ENCODE measurements at regions not wholly inside any gene's neighbourhood (a gene's known extent, or its start where the extent isn't known, plus 50 kb on each side); places are given as distances from the start of the nearest gene placed in this dataset.

DNA sequence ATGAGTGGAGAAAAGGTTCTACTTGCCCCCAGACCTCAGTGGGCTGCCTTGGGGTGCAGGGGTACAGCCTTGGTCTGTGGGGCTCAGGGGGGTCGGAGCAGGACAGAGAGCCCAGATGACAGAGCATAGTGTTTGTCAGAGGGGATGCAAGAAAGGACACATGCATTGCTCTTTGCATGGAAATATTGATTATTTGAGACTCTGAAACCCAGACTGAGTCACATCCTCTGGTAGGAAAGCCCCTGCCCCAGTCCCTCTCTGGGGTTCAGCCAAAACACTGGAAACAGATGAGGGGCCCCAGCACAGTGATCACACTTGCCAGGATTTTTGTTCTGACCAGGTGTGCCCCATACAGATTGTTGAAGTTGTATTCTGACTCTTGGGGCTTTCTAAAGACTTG, 1094.4 kb downstream of the BCL11B start:
- no peak for DNase-seq

DNA sequence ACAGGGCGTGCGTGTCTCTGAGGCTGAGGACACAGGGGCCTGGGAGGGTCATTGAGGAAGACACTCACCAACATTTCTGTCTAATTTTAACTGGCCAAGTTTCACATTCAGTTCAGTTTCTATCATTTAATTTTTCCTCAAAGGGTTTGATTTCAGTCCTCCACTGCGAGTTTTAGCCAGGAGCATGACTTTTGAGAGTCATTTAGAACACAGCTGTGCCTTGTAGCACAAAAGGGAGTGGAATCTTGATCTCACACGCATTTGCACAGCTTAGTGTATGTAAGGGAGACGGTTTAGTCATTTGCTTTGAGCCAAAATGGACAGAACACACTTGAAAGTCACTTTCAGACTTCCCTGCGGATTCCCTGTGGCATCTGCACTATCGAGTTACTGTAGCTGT, 1090.8 kb downstream of the BCL11B start:
- DNase-seq = no peak

DNA sequence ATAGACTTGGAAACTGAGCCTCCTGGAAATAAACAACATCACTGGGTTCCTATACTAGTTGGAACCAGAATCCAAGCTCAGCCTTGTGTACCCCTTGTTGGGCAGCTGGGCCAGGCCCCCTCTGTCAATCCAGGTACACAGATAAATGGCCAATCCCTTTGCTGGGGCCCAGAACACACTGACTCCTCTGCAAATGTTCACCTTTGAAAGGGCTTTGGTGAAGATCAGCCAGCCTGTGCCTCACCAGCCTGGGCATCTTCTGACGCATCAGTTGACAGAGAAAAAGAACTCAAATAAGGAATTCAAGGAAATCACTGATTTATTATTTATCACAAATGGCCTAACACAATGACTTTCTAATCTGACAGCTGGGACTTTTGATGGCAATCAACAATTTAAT, 1090.2 kb downstream of the BCL11B start:
- no peak for DNase-seq

DNA sequence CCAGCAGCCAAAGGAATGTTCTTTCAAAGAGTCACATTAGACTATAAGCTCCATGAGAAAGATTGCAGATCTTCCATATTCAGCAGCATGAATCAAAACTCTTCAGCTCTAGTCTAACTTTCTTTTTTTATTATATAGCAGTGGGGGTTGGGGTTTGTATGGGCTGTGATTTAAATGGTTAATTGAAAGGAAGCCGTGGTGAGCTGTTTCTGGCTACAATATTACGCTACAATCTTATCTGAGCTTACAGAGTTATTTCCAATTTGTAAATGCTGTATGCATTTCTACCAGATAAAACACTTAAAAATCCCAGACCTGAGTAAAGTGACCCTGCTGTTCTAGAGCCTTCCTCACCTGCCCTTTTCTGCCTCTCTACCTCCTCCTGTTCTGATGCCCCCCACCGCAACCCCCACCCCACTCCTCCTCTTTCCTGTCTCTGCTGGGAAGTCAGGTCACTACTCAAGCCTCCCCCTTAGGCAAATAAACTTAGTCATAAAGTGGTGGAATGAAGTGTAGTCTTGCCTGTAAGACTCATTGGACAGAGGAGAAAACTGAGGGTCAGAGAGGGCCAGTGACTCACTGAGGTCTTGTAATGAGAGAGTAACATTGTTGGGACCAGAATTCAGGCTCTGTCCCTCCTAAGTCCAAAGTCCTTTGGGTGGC, 1089.5 kb downstream of the BCL11B start:
- DNase-seq = no peak

DNA sequence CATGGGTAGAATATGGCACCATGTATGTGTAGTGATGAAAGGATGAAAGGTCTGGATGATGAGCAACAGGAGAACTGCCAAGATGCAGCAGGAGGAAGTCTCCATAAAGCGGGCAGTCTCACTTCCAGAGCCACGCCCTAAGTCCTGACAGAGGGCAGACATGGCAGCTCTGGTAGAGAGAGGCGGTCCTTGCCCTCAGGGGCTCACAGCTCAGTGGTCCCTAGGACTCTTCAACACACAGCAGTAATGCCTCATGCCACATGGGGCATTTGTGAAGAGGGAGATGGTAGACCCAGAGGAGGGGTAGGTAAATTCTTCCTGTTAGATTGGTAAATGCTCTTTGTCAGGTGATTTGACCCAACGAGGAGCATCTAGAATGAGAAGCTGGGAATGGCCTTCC, 1088.4 kb downstream of the BCL11B start:
- no peak for DNase-seq

DNA sequence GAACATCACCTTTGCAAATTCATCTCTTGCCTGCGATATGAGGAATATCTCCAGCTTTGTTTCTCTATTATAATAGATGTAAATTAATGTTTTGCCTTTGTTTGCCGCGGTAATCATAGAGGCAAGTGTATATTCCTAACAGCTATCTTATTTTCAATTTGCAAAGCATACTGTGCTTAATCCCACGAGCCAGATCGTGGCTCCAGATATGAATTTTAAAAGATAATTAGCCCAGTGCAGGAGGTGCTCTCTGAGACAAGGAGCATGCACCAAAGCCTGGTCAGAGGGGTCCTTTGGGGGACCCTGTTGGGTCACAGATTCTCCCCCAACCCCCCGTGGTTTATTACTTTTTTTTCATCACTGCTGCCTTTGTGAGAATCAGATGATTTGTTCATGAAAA, 1087.5 kb downstream of the BCL11B start:
- DNase-seq = no peak

DNA sequence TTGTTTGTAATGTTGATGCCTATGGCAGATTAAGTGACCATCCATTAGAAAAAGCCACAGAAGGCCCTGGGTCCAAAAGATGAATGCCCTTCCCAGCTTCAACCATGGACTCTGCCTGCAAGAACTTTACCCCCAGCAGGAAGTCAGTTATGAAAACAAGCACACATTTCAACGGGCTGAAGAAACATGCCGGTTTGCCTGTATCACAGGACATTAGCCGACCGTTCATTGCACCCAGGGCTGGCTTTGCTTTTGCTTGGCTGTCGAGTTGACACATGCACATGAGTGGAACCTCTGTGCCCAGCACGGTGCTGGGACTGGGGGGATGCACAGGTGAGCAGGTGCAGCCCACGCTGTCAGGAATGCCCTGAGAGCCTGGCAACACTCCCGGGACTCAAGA, 1087.0 kb downstream of the BCL11B start:
- no peak for DNase-seq

DNA sequence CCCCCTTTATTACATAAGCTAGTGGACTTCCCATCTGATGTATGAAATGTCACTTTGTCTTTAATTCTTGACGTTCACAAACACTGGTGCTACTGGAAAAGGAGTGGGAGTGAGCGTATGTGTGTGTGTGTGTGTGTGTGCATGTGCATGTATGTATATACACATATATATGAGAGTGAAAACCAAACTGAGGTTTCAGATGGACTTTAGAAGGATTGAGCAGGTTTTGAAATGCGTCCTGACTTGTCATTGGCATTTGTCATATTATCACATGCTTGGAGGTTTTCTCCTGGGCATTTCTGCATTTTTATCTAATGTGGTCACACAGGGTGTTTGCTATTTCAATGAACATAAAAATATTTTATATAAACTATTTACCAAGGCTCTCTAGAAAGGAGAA, 1085.9 kb downstream of the BCL11B start:
- no peak for DNase-seq

DNA sequence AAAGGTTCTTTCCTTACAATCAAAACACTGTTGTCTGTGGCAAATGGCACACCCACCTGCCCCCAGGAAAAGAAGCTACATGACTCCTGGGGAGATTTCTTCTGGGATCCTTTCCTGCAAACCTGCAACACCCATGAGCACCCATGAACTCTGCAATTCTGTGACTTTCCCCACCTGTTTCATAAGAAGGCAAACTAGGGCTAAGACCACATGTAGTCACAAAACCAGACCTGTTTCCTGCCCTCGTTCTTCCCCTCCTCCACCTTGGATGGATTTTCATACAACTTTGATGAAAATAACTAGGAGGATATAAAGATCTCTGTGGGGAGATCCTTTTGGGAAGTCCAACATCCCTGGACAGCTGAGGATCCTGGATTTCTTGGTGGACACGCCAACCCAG, 1084.7 kb downstream of the BCL11B start:
- DNase-seq = no peak

DNA sequence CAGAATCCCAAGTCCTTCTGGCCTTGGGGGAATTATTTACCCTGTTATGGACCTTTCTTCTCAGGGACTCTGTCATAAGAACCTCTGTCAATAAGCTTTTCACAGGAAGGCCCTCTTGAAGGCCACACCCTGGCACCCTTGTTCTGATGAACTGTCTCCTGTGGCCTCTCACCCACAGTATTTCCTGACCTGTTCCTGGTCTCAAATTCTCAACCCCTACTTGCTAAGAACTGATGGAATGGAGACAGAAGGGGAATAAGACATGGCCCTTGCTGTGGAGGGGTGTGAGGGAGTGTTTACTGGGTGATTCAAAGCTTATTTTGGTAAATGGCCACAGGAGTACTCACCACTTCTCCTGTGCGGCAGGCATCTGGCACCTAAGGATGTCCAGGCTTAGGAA, 1082.9 kb downstream of the BCL11B start:
- DNase-seq = no peak

DNA sequence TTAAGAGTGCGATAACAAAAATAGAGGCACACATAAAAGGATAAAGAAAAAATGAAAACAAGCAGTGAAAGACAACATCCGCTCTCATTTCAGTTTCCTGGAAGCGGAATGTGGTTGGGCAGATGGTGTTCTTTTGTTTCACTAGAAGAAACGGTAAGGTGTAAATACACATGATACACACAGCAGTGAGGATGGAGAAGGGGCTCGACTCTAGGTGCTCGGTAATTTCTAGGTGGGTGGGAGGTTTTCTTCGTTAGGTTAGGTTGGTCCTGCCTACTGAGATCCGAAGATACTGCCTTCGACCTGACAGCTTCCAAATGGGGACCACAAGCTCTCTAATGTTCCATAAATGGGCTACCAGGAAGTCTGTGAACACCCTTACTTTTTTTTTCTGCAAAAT, 1082.5 kb downstream of the BCL11B start:
- DNase-seq = no peak

DNA sequence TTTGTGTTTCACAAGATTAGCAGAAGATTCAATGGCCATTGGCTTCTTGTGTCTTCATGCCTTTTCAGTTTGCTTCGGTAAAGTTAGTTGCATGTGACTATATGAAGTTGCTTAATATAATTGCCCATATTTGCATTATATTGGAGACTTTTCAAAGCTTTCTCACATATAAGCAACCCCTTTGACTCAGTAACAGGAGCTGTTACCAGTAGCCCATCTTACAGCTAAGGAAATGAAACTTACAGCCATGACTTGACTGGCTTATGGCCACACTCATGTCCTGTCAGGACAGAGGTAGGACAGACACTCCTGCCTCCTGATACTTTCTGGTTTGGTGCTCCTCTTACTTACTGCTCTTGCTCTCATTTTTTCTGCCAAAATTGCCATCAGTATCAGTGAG, 1082.1 kb downstream of the BCL11B start:
- DNase-seq = no peak

DNA sequence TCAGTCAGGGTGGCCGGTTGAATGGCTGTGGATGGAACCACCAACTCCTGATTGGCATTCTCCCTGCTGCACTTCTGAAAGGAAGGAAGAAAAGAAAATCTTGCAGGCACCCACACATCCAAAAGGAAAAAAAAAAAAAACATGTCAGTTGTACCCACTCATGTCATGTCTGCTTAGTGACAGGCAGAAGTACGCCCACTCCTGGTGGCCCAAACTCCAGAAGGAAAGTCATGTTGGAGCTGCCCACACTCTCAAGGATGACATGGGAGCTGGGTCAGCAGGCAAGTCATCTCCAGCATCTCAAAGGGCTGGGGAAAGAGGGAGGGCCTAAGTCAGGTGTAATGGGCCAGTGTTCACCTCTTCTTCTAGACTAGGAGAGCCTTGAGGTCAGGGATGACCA, 1079.1 kb downstream of the BCL11B start:
- DNase-seq = no peak

DNA sequence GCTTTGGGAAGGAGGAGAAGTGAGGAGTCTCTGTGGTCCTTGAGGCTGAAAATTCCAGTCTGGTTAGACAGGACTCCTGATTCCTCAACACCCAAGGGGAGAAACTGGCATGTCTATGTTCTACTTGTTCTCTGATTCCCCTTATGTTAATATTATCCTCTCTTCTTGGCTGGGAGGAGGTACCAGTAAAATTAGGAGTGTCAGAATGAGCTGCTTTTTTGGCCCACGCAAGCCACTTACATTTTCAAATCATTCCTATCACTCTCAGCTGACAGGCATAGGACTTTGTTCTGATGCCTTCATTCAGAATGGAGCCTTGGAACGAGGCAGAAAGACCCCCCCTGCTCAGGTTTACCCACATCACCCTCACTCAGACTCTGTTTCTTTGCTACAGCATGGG, 1077.2 kb downstream of the BCL11B start:
- DNase-seq = no peak

DNA sequence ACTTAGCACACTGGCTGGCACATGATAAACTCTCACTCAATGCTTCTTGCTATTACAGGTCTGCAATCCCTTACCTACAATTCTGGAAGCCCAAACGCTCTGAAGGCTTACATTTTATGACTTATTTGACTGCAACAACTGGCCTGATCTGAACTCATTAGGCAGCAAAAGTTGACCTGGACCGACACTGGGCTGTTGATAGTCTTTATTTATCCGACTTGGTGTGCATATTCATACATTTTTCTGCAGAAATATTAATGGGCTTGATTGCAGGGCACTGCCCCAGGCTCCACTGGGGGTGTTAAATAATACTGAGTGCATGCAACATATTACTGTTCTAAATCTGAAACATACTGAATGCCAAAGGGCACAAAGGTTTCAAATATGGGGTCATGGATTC, 1076.7 kb downstream of the BCL11B start:
- DNase-seq = no peak

DNA sequence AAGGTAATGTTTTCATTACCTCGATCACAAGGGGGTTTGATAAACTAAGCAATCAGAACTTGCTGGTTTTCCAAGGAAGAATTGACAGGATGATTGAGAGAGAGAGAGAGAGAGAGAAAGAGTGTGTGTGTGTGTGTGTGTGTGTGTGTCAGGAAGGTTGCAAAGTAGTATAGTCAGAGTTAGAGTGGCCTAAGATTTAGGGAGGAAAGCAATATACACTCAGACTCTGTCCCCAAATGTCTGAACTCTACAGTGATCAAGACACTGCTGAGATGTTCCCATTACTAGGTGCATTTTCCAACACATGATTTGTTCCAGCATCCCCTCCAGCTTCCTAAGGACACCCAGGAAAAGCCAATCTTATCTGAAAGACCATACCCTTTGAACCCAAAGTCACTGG, 1074.1 kb downstream of the BCL11B start:
- DNase-seq = no peak

DNA sequence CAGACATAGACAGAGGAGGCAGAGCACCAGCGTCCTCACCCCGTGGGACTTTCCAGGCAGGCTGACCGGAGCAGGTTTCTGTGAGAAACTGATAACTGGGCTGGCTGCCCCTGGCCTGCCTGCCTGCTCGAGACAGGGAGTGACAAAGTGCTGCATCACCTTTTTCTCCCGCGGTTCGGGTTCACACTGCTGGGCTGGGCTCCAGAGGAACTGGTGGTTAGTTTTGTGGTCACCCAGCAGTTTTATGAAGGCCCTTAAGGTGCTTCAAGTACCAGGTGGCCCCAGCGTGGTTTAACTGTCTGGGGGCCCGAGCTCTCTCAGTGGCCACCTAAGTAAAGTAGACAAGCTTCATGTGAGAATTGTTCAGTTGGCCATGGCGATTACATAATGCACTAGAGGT, 1073.6 kb downstream of the BCL11B start:
- DNase-seq = no peak

DNA sequence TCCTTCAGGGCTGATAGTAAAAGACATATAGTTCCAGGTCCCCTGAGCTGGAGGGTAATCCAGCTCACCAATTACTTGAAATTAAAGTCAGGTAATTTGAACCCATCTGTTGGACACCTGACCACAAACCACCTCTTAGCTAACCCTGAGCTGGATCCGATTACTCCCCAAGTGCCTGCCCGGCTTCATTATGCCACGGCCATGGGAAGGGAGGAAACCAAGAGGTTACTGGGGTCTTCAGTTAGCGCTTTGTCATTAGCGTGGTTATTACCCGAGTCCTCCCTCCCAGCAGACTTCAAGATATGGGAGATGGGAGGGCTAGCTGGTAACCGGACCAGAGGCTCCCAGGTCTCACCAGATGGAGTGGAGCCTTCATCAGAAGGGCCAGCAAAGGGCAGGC, 1071.4 kb downstream of the BCL11B start:
- no peak for DNase-seq

DNA sequence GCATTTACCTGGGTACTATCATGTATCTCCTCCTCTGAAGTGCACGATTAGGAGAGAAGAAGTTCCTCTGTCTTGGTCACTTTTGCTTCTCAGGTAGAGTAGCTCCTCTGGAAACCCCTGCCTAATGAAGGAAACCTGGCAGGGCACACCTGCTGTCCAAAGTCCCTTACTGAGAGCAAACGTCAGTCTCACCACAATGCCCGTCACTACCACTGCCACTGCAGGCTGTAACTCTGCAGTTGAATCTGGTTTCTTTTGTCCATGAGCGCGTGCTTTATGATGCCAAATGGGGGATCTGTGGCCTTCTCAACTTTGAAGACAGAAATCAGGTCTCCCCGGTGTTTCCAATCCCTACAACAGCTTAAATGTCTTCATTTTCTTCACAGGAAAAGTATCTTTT, 1068.6 kb downstream of the BCL11B start:
- no peak for DNase-seq

DNA sequence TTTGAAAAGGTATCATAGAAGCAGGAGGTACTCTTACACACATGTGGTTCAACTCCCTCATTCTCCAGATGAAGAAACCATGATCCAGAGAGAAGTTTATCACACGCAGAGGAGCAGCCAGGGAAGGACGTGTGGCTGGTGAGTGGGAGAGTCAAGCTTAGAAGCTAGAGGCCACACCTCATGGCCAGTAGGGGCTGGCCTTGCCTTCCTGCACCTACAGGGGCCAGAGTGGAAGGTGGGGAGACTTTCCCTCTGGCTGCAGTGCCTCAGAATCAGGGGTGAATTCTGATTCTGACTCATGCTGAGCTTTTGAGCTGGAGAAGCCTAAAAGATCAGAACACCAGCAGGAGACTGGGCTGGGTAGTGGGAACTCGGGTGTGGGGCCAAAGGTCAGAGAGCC, 1067.9 kb downstream of the BCL11B start:
- DNase-seq = no peak

DNA sequence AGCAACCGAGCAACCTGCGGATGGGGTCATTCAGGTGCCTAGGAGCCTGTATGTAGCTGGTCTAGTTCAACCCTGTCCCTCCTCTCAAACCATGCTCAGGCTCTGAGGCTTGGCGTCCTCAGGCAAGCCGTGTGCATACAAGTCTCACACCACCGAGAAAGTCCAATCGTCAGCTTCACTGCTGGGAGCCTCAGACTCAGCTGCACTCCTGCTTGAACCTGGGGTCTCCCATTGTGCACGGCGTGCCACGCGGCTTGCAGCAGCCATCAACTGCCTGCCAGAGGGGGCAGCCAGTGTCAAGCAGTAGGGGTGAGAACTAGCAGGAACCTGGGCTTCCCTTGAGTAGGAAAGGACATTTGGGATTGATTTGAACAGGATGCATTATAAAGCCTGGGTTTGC, 1064.6 kb downstream of the BCL11B start:
- no peak for DNase-seq

DNA sequence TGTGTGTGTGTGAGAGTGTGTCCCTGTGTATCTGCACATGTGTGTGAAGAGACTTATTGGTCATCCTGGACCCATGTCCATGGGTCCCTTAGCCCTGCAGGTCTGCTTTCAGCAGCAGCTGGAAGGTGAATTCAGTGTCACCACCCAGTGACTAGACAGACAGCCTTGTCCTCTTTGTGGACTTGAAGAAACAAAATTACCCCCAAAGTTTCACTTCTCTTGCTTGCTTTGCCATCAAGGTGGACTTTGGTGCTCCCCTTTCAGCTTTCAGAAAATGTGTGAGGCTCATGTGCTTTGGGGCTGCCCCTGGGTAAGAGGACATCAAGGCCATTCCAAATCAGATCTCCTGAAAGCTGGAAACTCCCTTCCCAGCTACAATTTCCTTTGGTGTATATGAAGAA, 1063.8 kb downstream of the BCL11B start:
- no peak for DNase-seq

DNA sequence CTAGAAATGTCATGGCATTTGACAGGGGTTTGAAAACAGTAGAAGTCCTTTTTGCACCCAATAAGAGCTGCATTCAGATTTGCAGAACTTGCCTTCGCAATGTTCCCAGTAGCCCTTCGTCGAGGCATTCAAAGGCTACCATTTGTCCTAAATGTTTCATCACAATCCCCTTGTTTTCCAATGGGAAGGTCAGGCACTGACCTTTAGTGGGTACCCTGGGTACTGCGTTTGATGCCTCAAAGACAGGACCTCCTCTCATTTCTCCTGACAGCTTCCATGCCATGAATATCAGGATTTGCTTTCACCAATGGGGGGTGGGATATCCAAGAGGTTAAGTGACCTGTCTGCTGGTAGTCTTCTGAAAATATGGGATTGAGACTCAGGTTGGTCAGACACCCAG, 1063.1 kb downstream of the BCL11B start:
- DNase-seq = no peak

DNA sequence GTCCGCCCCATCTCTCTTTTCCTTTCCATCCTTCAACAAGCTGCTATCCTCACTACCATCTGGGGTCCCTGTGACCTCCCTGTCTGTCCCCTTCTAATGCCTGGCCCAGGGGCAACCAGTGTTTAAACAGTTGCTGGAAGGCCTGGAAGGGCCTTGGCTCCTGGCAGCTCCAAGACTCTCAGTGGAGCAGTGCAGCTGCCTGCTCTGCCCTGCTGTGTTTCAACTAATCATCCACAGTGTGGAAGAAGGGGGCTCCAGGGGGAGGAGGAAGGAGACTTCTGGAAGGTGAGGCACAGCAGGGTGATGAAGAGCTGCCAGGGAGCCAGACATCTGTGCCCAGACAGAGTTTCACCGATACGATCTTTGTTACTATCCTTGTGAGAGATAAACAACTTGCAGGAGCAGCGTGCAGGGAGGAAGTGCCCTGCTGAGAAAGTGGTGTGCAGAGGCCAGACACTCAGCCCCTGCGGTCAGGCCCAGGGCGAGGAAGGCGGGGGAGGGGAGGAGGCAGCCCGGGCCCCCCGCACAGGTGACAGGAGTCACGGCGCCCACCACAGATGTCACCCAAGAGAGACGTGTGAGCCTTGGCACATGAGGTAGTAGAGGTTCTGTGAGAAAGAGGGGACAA, 1061.8 kb downstream of the BCL11B start:
- no peak for DNase-seq

DNA sequence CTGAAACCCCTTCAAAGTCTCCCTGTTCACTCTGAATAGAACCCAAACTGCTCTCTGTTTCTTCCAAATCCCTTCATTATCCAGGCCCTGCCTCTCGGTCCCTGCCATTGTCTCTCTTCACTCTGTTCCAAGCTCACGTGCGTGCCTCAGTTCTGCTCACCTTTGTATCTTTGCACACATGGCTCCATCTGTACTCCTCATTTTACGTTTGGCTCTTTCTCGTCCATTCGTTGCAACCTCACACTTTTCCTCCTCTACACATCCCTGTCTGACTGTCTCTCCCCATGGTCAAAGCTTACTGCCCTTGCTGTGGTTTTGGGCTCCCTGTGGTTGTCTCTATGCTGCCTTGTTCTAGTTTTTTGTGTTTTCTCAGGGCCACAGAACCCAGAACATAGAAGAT, 1054.5 kb downstream of the BCL11B start:
- no peak for DNase-seq
